ENCODE measurements at regions not wholly inside any gene's neighbourhood (a gene's known extent, or its start where the extent isn't known, plus 50 kb on each side); places are given as distances from the start of the nearest gene placed in this dataset.

- intact Hi-C loops (cut with DNase I; ENCODE audit: low total_unique reads): no loop called here
- WGBS, 5 donors: 70 to 90% (median 84%) methylated on average over 4 of the region's 4 CpGs
- Histone ChIP-seq H3K4me3 (no peak overlapping the region), H3K36me3 (no peaks in the 10 kb centered on the region), H3K9me3 (no peaks in the 10 kb centered on the region), H3K4me1 (peaks cover 0 to 12% (median 5%) of the 10 kb centered on the region in 6 donors), H3K27ac (no peak overlapping the region), H3K27me3 (replicated peaks in 1 of 7) (peaks cover 0 to 11% (median 0%) of the 10 kb centered on the region in 7 donors)
- no peak for TF ChIP-seq CTCF (IDR thresholded peaks at IDR 0.05 in 8 of 11, conservative IDR thresholded peaks at IDR 0.05 in 3 of 11)
- no peak for TF ChIP-seq POLR2AphosphoS5 (IDR thresholded peaks at IDR 0.05)
- TF ChIP-seq POLR2A (IDR thresholded peaks at IDR 0.05): no peak
- DNase-seq: no peak
Observed at GRCh38 chr14:61126603-61127498, 145.8 kb downstream of the SLC38A6 start.

GRCh38 chr14:61125867-61126572 lies 145.0 kb downstream of the SLC38A6 start:
- no peak for TF ChIP-seq POLR2AphosphoS5 (IDR thresholded peaks at IDR 0.05)
- no peak for TF ChIP-seq POLR2A (IDR thresholded peaks at IDR 0.05)
- TF ChIP-seq CTCF (IDR thresholded peaks at IDR 0.05 in 8 of 11, conservative IDR thresholded peaks at IDR 0.05 in 3 of 11): no peak
- no peak for DNase-seq
- intact Hi-C loops (cut with DNase I; ENCODE audit: low total_unique reads): no loop called here
- H3K27ac ChIP-seq: no peak overlapping the region
- WGBS, 5 donors: 18 to 26% (median 20%) methylated on average over 10 of the region's 10 CpGs
- H3K27me3 ChIP-seq (replicated peaks in 1 of 7): peaks cover 0 to 11% (median 0%) of the 10 kb centered on the region in 7 donors
- peaks cover 0 to 5% (median 0%) of the 10 kb centered on the region in 8 donors for H3K9me3 ChIP-seq
- no peak overlapping the region for H3K4me3 ChIP-seq
- peaks cover 0 to 21% (median 5%) of the 10 kb centered on the region in 6 donors for H3K4me1 ChIP-seq
- no peaks in the 10 kb centered on the region for H3K36me3 ChIP-seq

- Histone ChIP-seq H3K27ac (no peak overlapping the region), H3K4me3 (no peak overlapping the region), H3K27me3 (replicated peaks in 1 of 7) (peaks cover 0 to 11% (median 0%) of the 10 kb centered on the region in 7 donors), H3K4me1 (peaks cover 0 to 21% (median 5%) of the 10 kb centered on the region in 6 donors), H3K36me3 (no peaks in the 10 kb centered on the region), H3K9me3 (peaks cover 0 to 6% (median 0%) of the 10 kb centered on the region in 8 donors)
- no peak for DNase-seq
- intact Hi-C loops (cut with DNase I; ENCODE audit: low total_unique reads): no loop called here
- TF ChIP-seq CTCF (IDR thresholded peaks at IDR 0.05 in 8 of 11, conservative IDR thresholded peaks at IDR 0.05 in 3 of 11) (no peak), POLR2AphosphoS5 (IDR thresholded peaks at IDR 0.05) (no peak), POLR2A (IDR thresholded peaks at IDR 0.05) (no peak)
- 73 to 92% (median 88%) methylated on average over 10 of the region's 10 CpGs for WGBS, 5 donors
Observed at GRCh38 chr14:61125041-61125866, 144.2 kb downstream of the SLC38A6 start.

Measured in spleen (tissue), 11 donors.